GM19438 (cell line): ENCODE measurements at regions not wholly inside any gene's neighbourhood (a gene's known extent, or its start where the extent isn't known, plus 50 kb on each side); places are given as distances from the start of the nearest gene placed in this dataset.

Experiments used
- ATAC-seq: cut with Tn5 transposase; IDR thresholded peaks from one replicate; pipeline ENCODE4 v1.9.1; 2021; ENCODE audit warnings: low read depth; ENCODE audit not compliant: unreplicated experiment

GRCh38 chr12:78473561-78473960 is 391.0 kb upstream of the SYT1 start:
- ATAC-seq = no peak

GRCh38 chr12:78483767-78484315 is 380.7 kb upstream of the SYT1 start:
- no peak for ATAC-seq

- no peak for ATAC-seq
Measured at GRCh38 chr12:78489990-78490389, 374.6 kb upstream of the SYT1 start.

- ATAC-seq = no peak
Measured at GRCh38 chr12:78490861-78491260, 373.7 kb upstream of the SYT1 start.

- no peak for ATAC-seq
Measured at GRCh38 chr12:78494911-78495310, 369.7 kb upstream of the SYT1 start.

- no peak for ATAC-seq
Measured at GRCh38 chr12:78501825-78502224, 362.7 kb upstream of the SYT1 start.

- no peak for ATAC-seq
Measured at GRCh38 chr12:78519422-78519821, 345.2 kb upstream of the SYT1 start.

- ATAC-seq = no peak
Measured at GRCh38 chr12:78530100-78530765, 334.3 kb upstream of the SYT1 start.

GRCh38 chr12:78531831-78532458 is 332.6 kb upstream of the SYT1 start:
- ATAC-seq = no peak

- no peak for ATAC-seq
Measured at GRCh38 chr12:78534311-78534710, 330.3 kb upstream of the SYT1 start.

GRCh38 chr12:78540606-78541336 is 323.8 kb upstream of the SYT1 start:
- no peak for ATAC-seq

- ATAC-seq = no peak
Measured at GRCh38 chr12:78550831-78551230, 313.7 kb upstream of the SYT1 start.

GRCh38 chr12:78555802-78556201 is 308.8 kb upstream of the SYT1 start:
- no peak for ATAC-seq

- no peak for ATAC-seq
Measured at GRCh38 chr12:78556651-78557050, 307.9 kb upstream of the SYT1 start.

GRCh38 chr12:78559416-78559815 is 305.2 kb upstream of the SYT1 start:
- ATAC-seq = no peak

GRCh38 chr12:78559886-78560285 is 304.7 kb upstream of the SYT1 start:
- no peak for ATAC-seq

- no peak for ATAC-seq
Measured at GRCh38 chr12:78560633-78561032, 303.9 kb upstream of the SYT1 start.

GRCh38 chr12:78562368-78563205 is 302.0 kb upstream of the SYT1 start:
- no peak for ATAC-seq

- no peak for ATAC-seq
Measured at GRCh38 chr12:78563826-78564225, 300.7 kb upstream of the SYT1 start.

GRCh38 chr12:78566456-78566855 is 298.1 kb upstream of the SYT1 start:
- ATAC-seq = no peak
